ENCODE measurements at regions not wholly inside any gene's neighbourhood (a gene's known extent, or its start where the extent isn't known, plus 50 kb on each side); places are given as distances from the start of the nearest gene placed in this dataset.

- TF ChIP-seq, protein P1, sequence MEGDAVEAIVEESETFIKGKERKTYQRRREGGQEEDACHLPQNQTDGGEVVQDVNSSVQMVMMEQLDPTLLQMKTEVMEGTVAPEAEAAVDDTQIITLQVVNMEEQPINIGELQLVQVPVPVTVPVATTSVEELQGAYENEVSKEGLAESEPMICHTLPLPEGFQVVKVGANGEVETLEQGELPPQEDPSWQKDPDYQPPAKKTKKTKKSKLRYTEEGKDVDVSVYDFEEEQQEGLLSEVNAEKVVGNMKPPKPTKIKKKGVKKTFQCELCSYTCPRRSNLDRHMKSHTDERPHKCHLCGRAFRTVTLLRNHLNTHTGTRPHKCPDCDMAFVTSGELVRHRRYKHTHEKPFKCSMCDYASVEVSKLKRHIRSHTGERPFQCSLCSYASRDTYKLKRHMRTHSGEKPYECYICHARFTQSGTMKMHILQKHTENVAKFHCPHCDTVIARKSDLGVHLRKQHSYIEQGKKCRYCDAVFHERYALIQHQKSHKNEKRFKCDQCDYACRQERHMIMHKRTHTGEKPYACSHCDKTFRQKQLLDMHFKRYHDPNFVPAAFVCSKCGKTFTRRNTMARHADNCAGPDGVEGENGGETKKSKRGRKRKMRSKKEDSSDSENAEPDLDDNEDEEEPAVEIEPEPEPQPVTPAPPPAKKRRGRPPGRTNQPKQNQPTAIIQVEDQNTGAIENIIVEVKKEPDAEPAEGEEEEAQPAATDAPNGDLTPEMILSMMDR (IDR thresholded peaks at IDR 0.05): no peak
- no peak for TF ChIP-seq POLR2A (IDR thresholded peaks at IDR 0.05)
- TF ChIP-seq POLR2AphosphoS5 (IDR thresholded peaks at IDR 0.05): no peak
These were observed 280.2 kb downstream of the SHQ1 start for GRCh38 chr3:72568083-72568482.

All from gastroesophageal sphincter (tissue), 3 donors.